A673 (cell line): ENCODE measurements at regions not wholly inside any gene's neighbourhood (a gene's known extent, or its start where the extent isn't known, plus 50 kb on each side); places are given as distances from the start of the nearest gene placed in this dataset.

Experiments
- BruUV-seq: library from RNA; stranded (reverse); fragments of 400-500 nt; replicated peaks from 2 replicates; lab custom pipeline; 2021; lab: Mats Ljungman, UMichigan
- CTCF ChIA-PET: fragments of 300-600 bp; sonication (Branson Sonifier 250); formaldehyde crosslinking; loops from one replicate; lab custom pipeline; 2022; ENCODE audit warnings: antibody characterized with exemption; lab: Charles Lee
- POLR2A ChIA-PET: fragments of 300-600 bp; sonication (Branson Sonifier 250); formaldehyde crosslinking; loops from one replicate; lab custom pipeline; 2022; ENCODE audit warnings: antibody characterized with exemption; ENCODE audit not compliant: low non-redundant PET; lab: Charles Lee
- DNase-seq: peaks from one replicate; pipeline ENCODE4 v3.0.0-alpha.2; 2015; ENCODE audit warnings: low spot score
- H3K27ac ChIP-seq: fragments of 200-600 bp; sonication (generic); 2 replicates; pipeline ENCODE4 v1.5.1; 2016; ENCODE audit warnings: mixed run types, low read depth, mild to moderate bottlenecking, mixed read lengths, antibody characterized with exemption, low read length; ENCODE audit not compliant: poor library complexity, severe bottlenecking
- H3K27me3 ChIP-seq: fragments of 200-600 bp; sonication (generic); replicated peaks from 2 replicates; pipeline ENCODE4 v1.6.1; 2017; ENCODE audit warnings: mixed run types, low read depth, mild to moderate bottlenecking, mixed read lengths, antibody characterized with exemption, low read length; ENCODE audit not compliant: insufficient read depth, poor library complexity
- H3K36me3 ChIP-seq: fragments of 200-600 bp; sonication (generic); 2 replicates; pipeline ENCODE4 v1.6.1; 2016; ENCODE audit warnings: mixed run types, mild to moderate bottlenecking, mixed read lengths, antibody characterized with exemption, low read length; ENCODE audit not compliant: insufficient read depth, poor library complexity, severe bottlenecking
- H3K4me1 ChIP-seq: fragments of 200-600 bp; sonication (generic); 2 replicates; pipeline ENCODE4 v1.6.1; 2017; ENCODE audit warnings: mixed run types, mild to moderate bottlenecking, mixed read lengths, antibody characterized with exemption, low read length; ENCODE audit not compliant: insufficient read depth, poor library complexity, severe bottlenecking
- H3K4me3 ChIP-seq: fragments of 200-600 bp; sonication (generic); 2 replicates; pipeline ENCODE4 v1.5.1; 2016; ENCODE audit warnings: low read depth, mixed run types, mild to moderate bottlenecking, mixed read lengths, low read length; ENCODE audit not compliant: poor library complexity, severe bottlenecking
- H3K9me3 ChIP-seq: fragments of 200-600 bp; sonication (generic); 2 replicates; pipeline ENCODE4 v1.6.1; 2016; ENCODE audit warnings: mixed run types, low read depth, mild to moderate bottlenecking, mixed read lengths, antibody characterized with exemption, low read length; ENCODE audit not compliant: poor library complexity, severe bottlenecking
- EZH2 ChIP-seq: fragments of 200-600 bp; sonication (generic); IDR thresholded peaks from 2 replicates; pipeline ENCODE4 v1.6.1; 2017; ENCODE audit warnings: borderline replicate concordance, low read depth, mild to moderate bottlenecking, mixed read lengths, antibody characterized with exemption, low read length; ENCODE audit not compliant: poor library complexity, severe bottlenecking
- intact Hi-C: fragments of 100-400 bp; cut with micrococcal nuclease; formaldehyde crosslinking; loops from one replicate; pipeline ENCODE4 v1.10.0; 2022; ENCODE audit not compliant: unreplicated experiment
- TF ChIP-seq, protein P1 (sequence below): fragments of 300-800, 200-600 bp; sonication (generic); conservative IDR thresholded peaks from 2 replicates; pipeline ENCODE4 v1.5.1; 2017; ENCODE audit warnings: low read depth, mild to moderate bottlenecking, antibody characterized with exemption, low read length, moderate library complexity, mixed read lengths

DNA sequence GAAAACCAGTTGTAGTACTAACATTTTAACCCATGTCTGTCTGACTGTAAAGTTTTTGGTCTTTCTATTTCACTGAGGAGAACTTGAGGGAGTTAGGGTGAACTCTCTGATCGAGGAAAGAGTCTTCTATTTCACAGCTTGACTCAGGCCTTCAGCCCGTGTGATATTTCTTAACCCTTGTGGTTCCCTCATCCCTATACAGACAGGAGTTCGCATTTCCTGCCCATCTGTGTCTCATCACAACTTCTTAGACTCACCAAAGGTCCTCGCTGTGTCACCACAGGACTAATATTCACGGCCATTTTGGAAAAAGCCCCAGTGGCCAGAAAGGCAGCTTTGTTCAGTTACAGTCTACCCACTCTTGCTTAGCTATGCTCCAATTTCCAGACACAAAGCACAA, 172.8 kb downstream of the FAM181B start:
- Histone ChIP-seq H3K4me3 (no peak overlapping the region), H3K4me1 (no peaks in the 10 kb centered on the region), H3K36me3 (no peaks in the 10 kb centered on the region), H3K9me3 (no peaks in the 10 kb centered on the region), H3K27ac (no peak overlapping the region), H3K27me3 (peaks cover 10% of the 10 kb centered on the region)
- POLR2A ChIA-PET = no interaction called here
- no peak for TF ChIP-seq EZH2
- TF ChIP-seq, protein P1, sequence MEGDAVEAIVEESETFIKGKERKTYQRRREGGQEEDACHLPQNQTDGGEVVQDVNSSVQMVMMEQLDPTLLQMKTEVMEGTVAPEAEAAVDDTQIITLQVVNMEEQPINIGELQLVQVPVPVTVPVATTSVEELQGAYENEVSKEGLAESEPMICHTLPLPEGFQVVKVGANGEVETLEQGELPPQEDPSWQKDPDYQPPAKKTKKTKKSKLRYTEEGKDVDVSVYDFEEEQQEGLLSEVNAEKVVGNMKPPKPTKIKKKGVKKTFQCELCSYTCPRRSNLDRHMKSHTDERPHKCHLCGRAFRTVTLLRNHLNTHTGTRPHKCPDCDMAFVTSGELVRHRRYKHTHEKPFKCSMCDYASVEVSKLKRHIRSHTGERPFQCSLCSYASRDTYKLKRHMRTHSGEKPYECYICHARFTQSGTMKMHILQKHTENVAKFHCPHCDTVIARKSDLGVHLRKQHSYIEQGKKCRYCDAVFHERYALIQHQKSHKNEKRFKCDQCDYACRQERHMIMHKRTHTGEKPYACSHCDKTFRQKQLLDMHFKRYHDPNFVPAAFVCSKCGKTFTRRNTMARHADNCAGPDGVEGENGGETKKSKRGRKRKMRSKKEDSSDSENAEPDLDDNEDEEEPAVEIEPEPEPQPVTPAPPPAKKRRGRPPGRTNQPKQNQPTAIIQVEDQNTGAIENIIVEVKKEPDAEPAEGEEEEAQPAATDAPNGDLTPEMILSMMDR = no peak
- no TSS peak for BruUV-seq
- intact Hi-C loops = no loop called here
- CTCF ChIA-PET = no interaction called here
- DNase-seq = no peak

DNA sequence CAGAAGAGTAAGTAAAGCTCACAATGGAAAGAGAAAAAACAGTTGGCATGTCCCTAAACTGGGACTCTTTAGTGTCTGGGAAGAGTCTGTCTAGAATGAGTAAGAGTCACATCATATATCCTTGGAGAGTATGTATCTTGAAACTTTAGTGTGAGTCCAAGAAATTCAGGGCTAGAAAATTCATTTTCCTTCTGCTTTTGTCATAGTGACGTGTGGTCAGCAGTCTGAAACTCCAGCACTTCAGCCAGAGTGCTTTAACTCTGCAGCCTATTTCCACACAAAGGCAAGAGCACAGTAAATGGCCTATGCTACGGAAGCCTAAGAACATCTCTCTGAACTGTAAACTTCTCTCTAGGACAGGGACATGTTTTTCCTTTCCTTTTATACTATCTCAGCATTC, 174.1 kb downstream of the FAM181B start:
- Histone ChIP-seq H3K36me3 (no peaks in the 10 kb centered on the region), H3K27me3 (no peaks in the 10 kb centered on the region), H3K4me3 (no peak overlapping the region), H3K9me3 (no peaks in the 10 kb centered on the region), H3K27ac (no peak overlapping the region), H3K4me1 (no peaks in the 10 kb centered on the region)
- intact Hi-C loops = no loop called here
- CTCF ChIA-PET = no interaction called here
- TF ChIP-seq, protein P1 = no peak
- TF ChIP-seq EZH2 = no peak
- POLR2A ChIA-PET = no interaction called here
- DNase-seq = no peak
- BruUV-seq = no TSS peak

DNA sequence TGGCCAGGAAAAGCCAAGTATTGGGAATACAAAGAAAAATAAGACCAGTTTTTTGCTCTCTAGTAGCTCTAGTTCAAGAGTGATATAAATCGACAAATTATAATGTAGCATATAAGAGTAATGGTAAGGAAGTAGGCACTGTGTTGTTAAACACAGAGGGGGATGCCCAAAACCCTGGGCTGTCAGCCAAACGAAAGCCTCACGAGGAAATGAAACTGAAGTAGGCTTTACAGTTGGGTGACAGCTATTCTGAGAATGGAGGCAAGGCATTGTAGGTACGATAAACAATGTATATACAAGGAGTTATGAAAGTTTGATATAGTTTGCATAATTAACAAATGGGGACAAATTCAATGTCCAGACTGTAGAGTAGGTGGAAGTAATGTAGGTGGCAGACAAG, 176.4 kb downstream of the FAM181B start:
- ChIA-PET CTCF (interaction anchor here (1.5 kb wide), 1 partner anchor 138 kb away, joined by 3 read pairs; no protein-coding TSS in a partner anchor), POLR2A (no interaction called here)
- intact Hi-C loops = no loop called here
- no TSS peak for BruUV-seq
- no peak for DNase-seq
- H3K27ac ChIP-seq = no peak overlapping the region
- H3K27me3 ChIP-seq = no peaks in the 10 kb centered on the region
- no peaks in the 10 kb centered on the region for H3K4me1 ChIP-seq
- no peak overlapping the region for H3K4me3 ChIP-seq
- TF ChIP-seq EZH2 = no peak
- TF ChIP-seq, protein P1 = no peak
- no peaks in the 10 kb centered on the region for H3K9me3 ChIP-seq
- no peaks in the 10 kb centered on the region for H3K36me3 ChIP-seq
